ENCODE measurements at regions not wholly inside any gene's neighbourhood (a gene's known extent, or its start where the extent isn't known, plus 50 kb on each side); places are given as distances from the start of the nearest gene placed in this dataset.

DNA sequence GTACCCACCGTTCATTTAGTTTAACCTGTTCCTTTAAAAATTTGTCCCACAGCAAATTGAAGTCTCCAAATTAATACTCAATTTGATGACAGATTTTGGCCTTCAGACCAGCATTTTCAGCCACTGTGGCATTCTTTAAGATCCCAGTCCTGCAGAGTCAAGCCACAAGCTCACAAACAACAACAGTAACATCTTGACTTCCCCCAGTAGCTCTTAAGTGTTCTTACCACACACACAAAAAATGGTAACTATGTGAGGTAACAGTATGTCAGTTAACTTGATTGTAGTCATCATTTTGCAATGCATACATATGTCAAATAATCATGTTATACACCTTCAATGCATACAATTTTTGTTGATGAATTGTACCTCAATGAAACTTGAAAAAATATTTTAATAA, 247.9 kb downstream of the LURAP1L start:
- no peaks in the 10 kb centered on the region for H3K9me3 Mint-ChIP-seq

DNA sequence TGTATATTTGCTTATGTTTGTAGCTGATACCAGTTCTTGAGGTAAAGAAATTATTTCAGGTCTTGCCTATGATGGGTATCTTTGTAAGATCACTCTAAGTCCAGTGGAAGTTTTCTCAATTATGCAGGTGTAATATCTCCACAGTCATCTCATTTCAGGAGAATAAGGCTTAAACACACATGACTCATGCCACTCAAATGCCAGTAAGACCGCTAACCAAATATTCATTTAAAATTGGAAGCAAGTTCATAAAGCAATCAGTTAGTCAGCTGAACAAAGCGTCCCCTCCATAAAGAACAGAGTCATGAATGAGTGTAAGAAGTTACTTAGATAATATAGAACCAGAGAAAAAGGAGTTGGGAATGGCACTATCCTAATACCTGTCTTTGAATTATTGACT, 248.7 kb downstream of the LURAP1L start:
- H3K9me3 Mint-ChIP-seq = no peaks in the 10 kb centered on the region
- H3K27me3 Mint-ChIP-seq (ENCODE audit: insufficient read depth) = no peaks in the 10 kb centered on the region; the same call in 1 of the 2 replicates
- H3K4me1 Mint-ChIP-seq (ENCODE audit: low read depth) = no peaks in the 10 kb centered on the region
- no peak overlapping the region for H3K27ac Mint-ChIP-seq
- TF ChIP-seq CTCF (IDR thresholded peaks at IDR 0.05) = no peak
- no peak overlapping the region for H3K4me3 Mint-ChIP-seq
- no peaks in the 10 kb centered on the region for H3K36me3 Mint-ChIP-seq (ENCODE audit: low read depth)
- DNase-seq = peak; percentile 2

More for the DNA sequence above, 247.9 kb downstream of the LURAP1L start:
- DNase-seq = no peak
- no peak for TF ChIP-seq CTCF (IDR thresholded peaks at IDR 0.05)
- no peaks in the 10 kb centered on the region for H3K36me3 Mint-ChIP-seq (ENCODE audit: low read depth)
- H3K27ac Mint-ChIP-seq = no peak overlapping the region
- no peak overlapping the region for H3K4me3 Mint-ChIP-seq
- no peaks in the 10 kb centered on the region; the same call in 1 of the 2 replicates for H3K27me3 Mint-ChIP-seq (ENCODE audit: insufficient read depth)
- H3K4me1 Mint-ChIP-seq (ENCODE audit: low read depth) = no peaks in the 10 kb centered on the region

DNA sequence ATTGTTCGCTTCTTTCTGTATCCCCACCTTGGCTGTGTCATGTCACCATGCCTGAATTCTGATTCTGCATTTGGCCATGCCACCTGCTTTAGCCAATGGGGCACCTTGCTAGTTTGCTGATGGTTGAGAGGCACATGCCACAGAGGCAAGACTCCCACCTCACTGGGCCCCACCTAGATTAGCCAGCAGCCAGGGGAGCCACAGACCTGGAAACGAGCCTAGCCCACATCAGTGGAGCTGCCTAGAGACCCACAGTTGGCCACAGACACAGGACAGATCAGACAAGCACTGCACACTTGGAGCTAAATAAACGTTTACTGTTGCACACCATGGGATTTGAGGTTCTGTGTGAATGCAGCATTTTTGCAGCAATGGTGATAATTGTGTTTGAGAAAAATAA, 252.1 kb downstream of the LURAP1L start:
- Mint-ChIP-seq H3K27me3 (ENCODE audit: insufficient read depth) (no peaks in the 10 kb centered on the region; the same call in 1 of the 2 replicates), H3K36me3 (ENCODE audit: low read depth) (no peaks in the 10 kb centered on the region), H3K4me1 (ENCODE audit: low read depth) (no peaks in the 10 kb centered on the region), H3K27ac (no peak overlapping the region), H3K9me3 (no peaks in the 10 kb centered on the region), H3K4me3 (no peak overlapping the region)
- no peak for TF ChIP-seq CTCF (IDR thresholded peaks at IDR 0.05)
- DNase-seq = no peak

GRCh38 chr9:13027879-13028278, 251.6 kb downstream of the MPDZ start:
- TF ChIP-seq CTCF (IDR thresholded peaks at IDR 0.05) = no peak
- Mint-ChIP-seq H3K4me3 (no peak overlapping the region), H3K36me3 (ENCODE audit: low read depth) (no peaks in the 10 kb centered on the region), H3K9me3 (no peaks in the 10 kb centered on the region), H3K27ac (no peak overlapping the region), H3K4me1 (ENCODE audit: low read depth) (no peaks in the 10 kb centered on the region), H3K27me3 (ENCODE audit: insufficient read depth) (peaks cover 5% of the 10 kb centered on the region; the same call in 1 of the 2 replicates)
- no peak for DNase-seq

GRCh38 chr9:13032585-13032984, 246.9 kb downstream of the MPDZ start:
- peaks cover 8% of the 10 kb centered on the region; the same call in 1 of the 2 replicates for H3K27me3 Mint-ChIP-seq (ENCODE audit: insufficient read depth)
- H3K36me3 Mint-ChIP-seq (ENCODE audit: low read depth) = no peaks in the 10 kb centered on the region
- no peak for DNase-seq
- H3K4me1 Mint-ChIP-seq (ENCODE audit: low read depth) = peaks cover 11% of the 10 kb centered on the region
- no peaks in the 10 kb centered on the region for H3K9me3 Mint-ChIP-seq
- H3K27ac Mint-ChIP-seq = no peak overlapping the region
- no peak overlapping the region for H3K4me3 Mint-ChIP-seq
- no peak for TF ChIP-seq CTCF (IDR thresholded peaks at IDR 0.05)

All from HFFc6 (cell line).